ENCODE measurements at regions not wholly inside any gene's neighbourhood (a gene's known extent, or its start where the extent isn't known, plus 50 kb on each side); places are given as distances from the start of the nearest gene placed in this dataset.

- H3K4me3 ChIP-seq (ENCODE audit: low read depth, low read length), result no peak overlapping the region
- TF ChIP-seq TSHZ1 (tag by site-specific recombination; IDR thresholded peaks at IDR 0.05; ENCODE audit: borderline replicate concordance) (no peak), ZNF175 (tag by site-specific recombination; IDR thresholded peaks at IDR 0.05) (no peak), ZNF23 (tag by site-specific recombination; IDR thresholded peaks at IDR 0.05; ENCODE audit: borderline replicate concordance) (no peak), MYNN (tag by site-specific recombination; IDR thresholded peaks at IDR 0.05; ENCODE audit: borderline replicate concordance) (no peak), ZNF37A (tag by site-specific recombination; IDR thresholded peaks at IDR 0.05) (no peak), ZNF292 (tag by site-specific recombination; IDR thresholded peaks at IDR 0.05; ENCODE audit: borderline replicate concordance, low read depth) (no peak), ZFP3 (tag by site-specific recombination; IDR thresholded peaks at IDR 0.05; ENCODE audit: low read depth) (no peak), ZNF132 (tag by site-specific recombination; IDR thresholded peaks at IDR 0.05; ENCODE audit: borderline replicate concordance) (no peak), ZNF623 (tag by site-specific recombination; IDR thresholded peaks at IDR 0.05) (no peak), GFI1B (tag by site-specific recombination; IDR thresholded peaks at IDR 0.05) (no peak)
- H3K36me3 ChIP-seq (ENCODE audit: control insufficient read depth in 2 of 2, insufficient read depth in 1 of 2, low read length in 2 of 2), result no peaks in the 10 kb centered on the region
- ChIA-PET POLR2A (no interaction called here), CTCF (no interaction called here)
- no peak overlapping the region for H3K27ac ChIP-seq (ENCODE audit: extremely low read depth, low read depth, low read length)
- H3K4me1 ChIP-seq (ENCODE audit: control insufficient read depth, insufficient read depth, low read length), result no peaks in the 10 kb centered on the region
- H3K9me3 ChIP-seq (ENCODE audit: control insufficient read depth, insufficient read depth, low read depth, low read length), result no peaks in the 10 kb centered on the region
These were observed 1105.5 kb upstream of the SPRY2 start for GRCh38 chr13:81446441-81446840.

GRCh38 chr13:81442904-81443303 is 1102.0 kb upstream of the SPRY2 start:
- TF ChIP-seq ZNF596 (tag by site-specific recombination; IDR thresholded peaks at IDR 0.05) (no peak), ZNF221 (tag by site-specific recombination; IDR thresholded peaks at IDR 0.05; ENCODE audit: borderline replicate concordance) (no peak)
- Histone ChIP-seq H3K9me3 (ENCODE audit: control insufficient read depth, insufficient read depth, low read depth, low read length) (no peaks in the 10 kb centered on the region), H3K36me3 (ENCODE audit: control insufficient read depth in 2 of 2, insufficient read depth in 1 of 2, low read length in 2 of 2) (no peaks in the 10 kb centered on the region), H3K4me3 (ENCODE audit: low read depth, low read length) (no peak overlapping the region), H3K27ac (ENCODE audit: extremely low read depth, low read depth, low read length) (no peak overlapping the region), H3K4me1 (ENCODE audit: control insufficient read depth, insufficient read depth, low read length) (no peaks in the 10 kb centered on the region)
- ChIA-PET POLR2A (no interaction called here), CTCF (no interaction called here)

- Histone ChIP-seq H3K36me3 (ENCODE audit: control insufficient read depth in 2 of 2, insufficient read depth in 1 of 2, low read length in 2 of 2) (no peaks in the 10 kb centered on the region), H3K4me1 (ENCODE audit: control insufficient read depth, insufficient read depth, low read length) (no peaks in the 10 kb centered on the region), H3K4me3 (ENCODE audit: low read depth, low read length) (no peak overlapping the region), H3K27ac (ENCODE audit: extremely low read depth, low read depth, low read length) (no peak overlapping the region), H3K9me3 (ENCODE audit: control insufficient read depth, insufficient read depth, low read depth, low read length) (no peaks in the 10 kb centered on the region)
- CTCF ChIA-PET, result no interaction called here
- POLR2A ChIA-PET, result no interaction called here
- TF ChIP-seq ZNF623 (tag by site-specific recombination; IDR thresholded peaks at IDR 0.05) (no peak), FEZF1 (tag by site-specific recombination; IDR thresholded peaks at IDR 0.05) (no peak), ZNF837 (tag by site-specific recombination; IDR thresholded peaks at IDR 0.05) (no peak), ZNF184 (tag by site-specific recombination; IDR thresholded peaks at IDR 0.05) (no peak), KLF8 (tag by site-specific recombination; IDR thresholded peaks at IDR 0.05) (no peak), ZNF174 (tag by site-specific recombination; IDR thresholded peaks at IDR 0.05) (no peak), AEBP2 (tag by site-specific recombination; IDR thresholded peaks at IDR 0.05; ENCODE audit: borderline replicate concordance) (no peak), ELK4 (IDR thresholded peaks at IDR 0.05; ENCODE audit: borderline replicate concordance, low read depth, low read length) (no peak), ZNF350 (tag by site-specific recombination; IDR thresholded peaks at IDR 0.05) (no peak), ZBTB10 (tag by site-specific recombination; IDR thresholded peaks at IDR 0.05) (no peak), ZNF341 (tag by site-specific recombination; IDR thresholded peaks at IDR 0.05; ENCODE audit: low read depth) (no peak), ZNF394 (tag by site-specific recombination; IDR thresholded peaks at IDR 0.05; ENCODE audit: borderline replicate concordance) (no peak), OVOL3 (tag by site-specific recombination; IDR thresholded peaks at IDR 0.05) (no peak), ZNF624 (tag by site-specific recombination; IDR thresholded peaks at IDR 0.05) (no peak)
These were observed 1084.4 kb upstream of the SPRY2 start for GRCh38 chr13:81425286-81425685.
